WTC11 (cell line): ENCODE measurements at regions not wholly inside any gene's neighbourhood (a gene's known extent, or its start where the extent isn't known, plus 50 kb on each side); places are given as distances from the start of the nearest gene placed in this dataset.

Experiments used
- CBFB ChIP-seq: sonication (generic); formaldehyde crosslinking; IDR thresholded peaks from 2 replicates; pipeline ENCODE4 v1.8.1; 2022; ENCODE audit warnings: mild to moderate bottlenecking, low read depth, missing genetic modification reagents
- ELF4 ChIP-seq: sonication (generic); formaldehyde crosslinking; IDR thresholded peaks from 2 replicates; pipeline ENCODE4 v1.8.1; 2022; ENCODE audit warnings: low read depth, mild to moderate bottlenecking, moderate library complexity, missing genetic modification reagents
- EMX1 ChIP-seq: fragments of 250-450 bp; sonication (Bioruptor Pico); IDR thresholded peaks from 2 replicates; pipeline ENCODE4 v1.8.0; 2021; ENCODE audit warnings: mild to moderate bottlenecking
- ESRRA ChIP-seq: sonication (generic); formaldehyde crosslinking; IDR thresholded peaks from 2 replicates; pipeline ENCODE4 v1.8.1; 2022; ENCODE audit warnings: mild to moderate bottlenecking, missing genetic modification reagents, borderline replicate concordance
- MXD4 ChIP-seq: fragments of 250-450 bp; sonication (Bioruptor Pico); IDR thresholded peaks from 2 replicates; pipeline ENCODE4 v1.8.0; 2021; ENCODE audit warnings: mild to moderate bottlenecking, moderate library complexity, borderline replicate concordance
- NFE2L1 ChIP-seq: sonication (generic); formaldehyde crosslinking; IDR thresholded peaks from 2 replicates; pipeline ENCODE4 v1.8.1; 2023; ENCODE audit warnings: missing genetic modification reagents
- NFYB ChIP-seq: sonication (generic); formaldehyde crosslinking; conservative IDR thresholded peaks from 2 replicates; pipeline ENCODE4 v1.8.0; 2022; ENCODE audit warnings: low read depth, missing genetic modification reagents
- TP53 ChIP-seq: sonication (generic); formaldehyde crosslinking; IDR thresholded peaks from 2 replicates; pipeline ENCODE4 v1.8.1; 2023; ENCODE audit warnings: mild to moderate bottlenecking, missing genetic modification reagents
- TF ChIP-seq, protein P1 (sequence below): fragments of 200-600 bp; IDR thresholded peaks from 2 replicates; pipeline ENCODE4 v1.8.0; 2022; ENCODE audit warnings: antibody characterized with exemption
- TF ChIP-seq, protein P2 (sequence below): sonication (generic); formaldehyde crosslinking; conservative IDR thresholded peaks from 2 replicates; pipeline ENCODE4 v1.8.1; 2023; ENCODE audit warnings: mild to moderate bottlenecking, low read depth, missing genetic modification reagents, moderate library complexity
- TF ChIP-seq, protein P3 (sequence below): sonication (generic); formaldehyde crosslinking; IDR thresholded peaks from 2 replicates; pipeline ENCODE4 v1.8.1; 2023; ENCODE audit warnings: mild to moderate bottlenecking, missing genetic modification reagents, borderline replicate concordance
- TF ChIP-seq, protein P4 (sequence below): sonication (generic); formaldehyde crosslinking; IDR thresholded peaks from 2 replicates; pipeline ENCODE4 v1.8.1; 2022; ENCODE audit warnings: low read depth, missing genetic modification reagents, borderline replicate concordance
- TF ChIP-seq, protein P5 (sequence below): sonication (generic); formaldehyde crosslinking; IDR thresholded peaks from 2 replicates; pipeline ENCODE4 v1.8.1; 2022; ENCODE audit warnings: missing genetic modification reagents, borderline replicate concordance

DNA sequence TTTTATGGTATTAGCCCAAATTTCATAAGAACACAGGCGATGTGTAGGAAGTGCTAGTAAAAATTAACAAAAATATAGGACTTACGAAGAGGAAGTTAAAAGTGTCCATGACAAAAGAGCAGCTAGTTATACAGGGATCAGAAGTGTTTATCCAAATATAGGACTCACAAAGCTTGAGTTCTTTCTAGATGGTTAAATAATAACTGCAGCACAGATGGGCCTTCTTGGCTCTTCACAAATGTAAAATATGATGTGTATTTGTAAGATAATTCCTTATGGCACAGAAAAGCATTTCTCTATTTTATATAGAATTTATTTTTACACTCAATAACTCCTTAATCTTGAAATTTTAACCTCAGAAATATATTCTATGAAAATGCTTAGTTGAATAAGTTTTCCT, 100.9 kb upstream of the SPHKAP start:
- no peak for TF ChIP-seq NFE2L1 (CRISPR knock-in tag)
- TF ChIP-seq, protein P1, sequence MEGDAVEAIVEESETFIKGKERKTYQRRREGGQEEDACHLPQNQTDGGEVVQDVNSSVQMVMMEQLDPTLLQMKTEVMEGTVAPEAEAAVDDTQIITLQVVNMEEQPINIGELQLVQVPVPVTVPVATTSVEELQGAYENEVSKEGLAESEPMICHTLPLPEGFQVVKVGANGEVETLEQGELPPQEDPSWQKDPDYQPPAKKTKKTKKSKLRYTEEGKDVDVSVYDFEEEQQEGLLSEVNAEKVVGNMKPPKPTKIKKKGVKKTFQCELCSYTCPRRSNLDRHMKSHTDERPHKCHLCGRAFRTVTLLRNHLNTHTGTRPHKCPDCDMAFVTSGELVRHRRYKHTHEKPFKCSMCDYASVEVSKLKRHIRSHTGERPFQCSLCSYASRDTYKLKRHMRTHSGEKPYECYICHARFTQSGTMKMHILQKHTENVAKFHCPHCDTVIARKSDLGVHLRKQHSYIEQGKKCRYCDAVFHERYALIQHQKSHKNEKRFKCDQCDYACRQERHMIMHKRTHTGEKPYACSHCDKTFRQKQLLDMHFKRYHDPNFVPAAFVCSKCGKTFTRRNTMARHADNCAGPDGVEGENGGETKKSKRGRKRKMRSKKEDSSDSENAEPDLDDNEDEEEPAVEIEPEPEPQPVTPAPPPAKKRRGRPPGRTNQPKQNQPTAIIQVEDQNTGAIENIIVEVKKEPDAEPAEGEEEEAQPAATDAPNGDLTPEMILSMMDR = no peak
- TF ChIP-seq, protein P2, sequence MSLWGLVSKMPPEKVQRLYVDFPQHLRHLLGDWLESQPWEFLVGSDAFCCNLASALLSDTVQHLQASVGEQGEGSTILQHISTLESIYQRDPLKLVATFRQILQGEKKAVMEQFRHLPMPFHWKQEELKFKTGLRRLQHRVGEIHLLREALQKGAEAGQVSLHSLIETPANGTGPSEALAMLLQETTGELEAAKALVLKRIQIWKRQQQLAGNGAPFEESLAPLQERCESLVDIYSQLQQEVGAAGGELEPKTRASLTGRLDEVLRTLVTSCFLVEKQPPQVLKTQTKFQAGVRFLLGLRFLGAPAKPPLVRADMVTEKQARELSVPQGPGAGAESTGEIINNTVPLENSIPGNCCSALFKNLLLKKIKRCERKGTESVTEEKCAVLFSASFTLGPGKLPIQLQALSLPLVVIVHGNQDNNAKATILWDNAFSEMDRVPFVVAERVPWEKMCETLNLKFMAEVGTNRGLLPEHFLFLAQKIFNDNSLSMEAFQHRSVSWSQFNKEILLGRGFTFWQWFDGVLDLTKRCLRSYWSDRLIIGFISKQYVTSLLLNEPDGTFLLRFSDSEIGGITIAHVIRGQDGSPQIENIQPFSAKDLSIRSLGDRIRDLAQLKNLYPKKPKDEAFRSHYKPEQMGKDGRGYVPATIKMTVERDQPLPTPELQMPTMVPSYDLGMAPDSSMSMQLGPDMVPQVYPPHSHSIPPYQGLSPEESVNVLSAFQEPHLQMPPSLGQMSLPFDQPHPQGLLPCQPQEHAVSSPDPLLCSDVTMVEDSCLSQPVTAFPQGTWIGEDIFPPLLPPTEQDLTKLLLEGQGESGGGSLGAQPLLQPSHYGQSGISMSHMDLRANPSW (CRISPR knock-in tag) = no peak
- no peak for TF ChIP-seq NFYB (CRISPR knock-in tag)
- TF ChIP-seq TP53 (CRISPR knock-in tag) = no peak
- TF ChIP-seq, protein P3, sequence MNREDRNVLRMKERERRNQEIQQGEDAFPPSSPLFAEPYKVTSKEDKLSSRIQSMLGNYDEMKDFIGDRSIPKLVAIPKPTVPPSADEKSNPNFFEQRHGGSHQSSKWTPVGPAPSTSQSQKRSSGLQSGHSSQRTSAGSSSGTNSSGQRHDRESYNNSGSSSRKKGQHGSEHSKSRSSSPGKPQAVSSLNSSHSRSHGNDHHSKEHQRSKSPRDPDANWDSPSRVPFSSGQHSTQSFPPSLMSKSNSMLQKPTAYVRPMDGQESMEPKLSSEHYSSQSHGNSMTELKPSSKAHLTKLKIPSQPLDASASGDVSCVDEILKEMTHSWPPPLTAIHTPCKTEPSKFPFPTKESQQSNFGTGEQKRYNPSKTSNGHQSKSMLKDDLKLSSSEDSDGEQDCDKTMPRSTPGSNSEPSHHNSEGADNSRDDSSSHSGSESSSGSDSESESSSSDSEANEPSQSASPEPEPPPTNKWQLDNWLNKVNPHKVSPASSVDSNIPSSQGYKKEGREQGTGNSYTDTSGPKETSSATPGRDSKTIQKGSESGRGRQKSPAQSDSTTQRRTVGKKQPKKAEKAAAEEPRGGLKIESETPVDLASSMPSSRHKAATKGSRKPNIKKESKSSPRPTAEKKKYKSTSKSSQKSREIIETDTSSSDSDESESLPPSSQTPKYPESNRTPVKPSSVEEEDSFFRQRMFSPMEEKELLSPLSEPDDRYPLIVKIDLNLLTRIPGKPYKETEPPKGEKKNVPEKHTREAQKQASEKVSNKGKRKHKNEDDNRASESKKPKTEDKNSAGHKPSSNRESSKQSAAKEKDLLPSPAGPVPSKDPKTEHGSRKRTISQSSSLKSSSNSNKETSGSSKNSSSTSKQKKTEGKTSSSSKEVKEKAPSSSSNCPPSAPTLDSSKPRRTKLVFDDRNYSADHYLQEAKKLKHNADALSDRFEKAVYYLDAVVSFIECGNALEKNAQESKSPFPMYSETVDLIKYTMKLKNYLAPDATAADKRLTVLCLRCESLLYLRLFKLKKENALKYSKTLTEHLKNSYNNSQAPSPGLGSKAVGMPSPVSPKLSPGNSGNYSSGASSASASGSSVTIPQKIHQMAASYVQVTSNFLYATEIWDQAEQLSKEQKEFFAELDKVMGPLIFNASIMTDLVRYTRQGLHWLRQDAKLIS (CRISPR knock-in tag) = no peak
- TF ChIP-seq MXD4 (CRISPR knock-in tag) = no peak
- no peak for TF ChIP-seq EMX1 (CRISPR knock-in tag)
- no peak for TF ChIP-seq CBFB (CRISPR knock-in tag)
- TF ChIP-seq ESRRA (CRISPR knock-in tag) = no peak
- TF ChIP-seq, protein P4, sequence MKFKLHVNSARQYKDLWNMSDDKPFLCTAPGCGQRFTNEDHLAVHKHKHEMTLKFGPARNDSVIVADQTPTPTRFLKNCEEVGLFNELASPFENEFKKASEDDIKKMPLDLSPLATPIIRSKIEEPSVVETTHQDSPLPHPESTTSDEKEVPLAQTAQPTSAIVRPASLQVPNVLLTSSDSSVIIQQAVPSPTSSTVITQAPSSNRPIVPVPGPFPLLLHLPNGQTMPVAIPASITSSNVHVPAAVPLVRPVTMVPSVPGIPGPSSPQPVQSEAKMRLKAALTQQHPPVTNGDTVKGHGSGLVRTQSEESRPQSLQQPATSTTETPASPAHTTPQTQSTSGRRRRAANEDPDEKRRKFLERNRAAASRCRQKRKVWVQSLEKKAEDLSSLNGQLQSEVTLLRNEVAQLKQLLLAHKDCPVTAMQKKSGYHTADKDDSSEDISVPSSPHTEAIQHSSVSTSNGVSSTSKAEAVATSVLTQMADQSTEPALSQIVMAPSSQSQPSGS (CRISPR knock-in tag) = no peak
- no peak for TF ChIP-seq ELF4
- TF ChIP-seq, protein P5, sequence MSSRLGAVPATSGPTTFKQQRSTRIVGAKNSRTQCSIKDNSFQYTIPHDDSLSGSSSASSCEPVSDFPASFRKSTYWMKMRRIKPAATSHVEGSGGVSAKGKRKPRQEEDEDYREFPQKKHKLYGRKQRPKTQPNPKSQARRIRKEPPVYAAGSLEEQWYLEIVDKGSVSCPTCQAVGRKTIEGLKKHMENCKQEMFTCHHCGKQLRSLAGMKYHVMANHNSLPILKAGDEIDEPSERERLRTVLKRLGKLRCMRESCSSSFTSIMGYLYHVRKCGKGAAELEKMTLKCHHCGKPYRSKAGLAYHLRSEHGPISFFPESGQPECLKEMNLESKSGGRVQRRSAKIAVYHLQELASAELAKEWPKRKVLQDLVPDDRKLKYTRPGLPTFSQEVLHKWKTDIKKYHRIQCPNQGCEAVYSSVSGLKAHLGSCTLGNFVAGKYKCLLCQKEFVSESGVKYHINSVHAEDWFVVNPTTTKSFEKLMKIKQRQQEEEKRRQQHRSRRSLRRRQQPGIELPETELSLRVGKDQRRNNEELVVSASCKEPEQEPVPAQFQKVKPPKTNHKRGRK = no peak
